LHCN-M2 (cell line): ENCODE measurements at regions not wholly inside any gene's neighbourhood (a gene's known extent, or its start where the extent isn't known, plus 50 kb on each side); places are given as distances from the start of the nearest gene placed in this dataset.
"Not testable (repeated sequence)": the region's sequence is repeated elsewhere in the genome, so short reads cannot be mapped to it uniquely, and the experiment has no call there.

Experiments
- DNase-seq: peaks from one replicate; pipeline ENCODE4 v3.0.0-alpha.2; 2012; ENCODE audit warnings: low read depth

DNA sequence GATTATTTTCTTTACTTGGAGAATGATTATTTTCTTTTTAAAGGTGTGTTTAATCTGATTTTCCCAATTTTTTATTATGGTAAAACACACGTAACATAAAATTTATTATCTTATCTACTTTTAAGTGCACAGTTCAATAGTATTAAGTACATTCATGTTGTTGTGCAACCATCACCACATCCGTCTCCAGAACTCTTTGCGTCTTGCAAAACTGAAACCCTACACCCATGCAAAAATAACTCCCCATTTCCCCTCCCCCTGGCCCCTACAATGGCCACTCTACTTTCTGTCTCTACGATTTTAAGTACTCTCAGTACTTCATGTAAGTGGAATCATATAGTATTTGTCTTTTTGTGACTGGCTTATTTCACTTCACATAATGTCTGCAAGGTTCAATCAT lies 230.7 kb downstream of the SATB1 start:
- DNase-seq, result peak; percentile 22

- no peak for DNase-seq
These were observed 234.5 kb downstream of the SATB1 start for GRCh38 chr3:18190646-18191045.

DNA sequence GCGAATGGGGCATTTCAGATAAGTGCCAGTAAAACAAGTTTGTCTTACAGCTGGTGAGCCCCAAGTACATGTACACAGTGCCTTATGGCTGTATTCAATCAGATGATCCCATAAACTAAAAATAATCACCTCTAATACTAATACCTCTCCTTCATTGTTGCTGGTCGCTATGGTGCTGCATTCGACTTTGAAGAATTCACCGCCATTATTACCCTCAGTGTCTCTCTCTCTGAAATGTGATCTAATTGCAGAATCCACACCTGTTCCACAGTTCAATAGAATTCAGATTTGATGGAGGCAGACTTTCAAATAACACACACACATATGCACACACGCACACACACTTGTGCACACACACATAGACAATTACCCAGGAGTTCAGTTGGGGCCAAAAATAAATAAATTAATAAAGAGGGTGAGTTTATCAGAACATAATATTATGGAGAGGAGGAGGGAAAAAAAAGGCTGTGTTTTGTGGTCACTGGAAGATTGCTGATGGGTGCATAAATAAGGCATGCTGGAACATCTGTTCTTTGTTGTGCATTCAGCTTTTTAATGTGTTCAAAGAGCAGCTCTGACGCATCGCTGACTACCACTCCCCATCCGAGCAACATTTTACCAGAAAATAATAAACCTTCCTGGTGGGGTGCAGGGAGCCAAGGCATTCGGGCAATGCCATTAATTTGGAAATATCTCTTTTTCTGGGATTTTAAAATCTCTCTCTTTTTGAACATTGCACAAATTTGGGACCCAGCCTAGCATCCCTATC lies 235.7 kb downstream of the SATB1 start:
- DNase-seq, result peak; percentile 81

GRCh38 chr3:18188491-18188890 lies 236.6 kb downstream of the SATB1 start:
- DNase-seq, result peak; percentile 15

DNA sequence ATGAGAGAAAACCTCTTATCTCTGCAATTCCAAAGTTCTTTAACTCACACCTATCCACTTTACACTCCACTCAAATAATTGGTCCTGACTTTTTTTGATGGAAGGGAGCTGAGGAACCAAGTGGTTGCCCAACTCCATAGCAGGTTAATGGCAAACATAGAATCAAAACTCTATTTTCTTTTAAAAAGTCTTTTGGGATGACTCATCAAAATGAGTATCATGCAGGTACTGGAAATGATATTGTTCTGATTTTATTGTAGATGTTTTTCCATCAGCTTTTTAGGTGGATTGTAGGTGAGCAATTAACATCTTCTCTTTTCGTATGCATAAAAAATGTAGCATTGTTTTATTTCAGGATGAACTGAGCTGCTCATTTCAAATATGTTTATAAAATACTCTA lies 239.5 kb downstream of the SATB1 start:
- DNase-seq, result no peak

DNA sequence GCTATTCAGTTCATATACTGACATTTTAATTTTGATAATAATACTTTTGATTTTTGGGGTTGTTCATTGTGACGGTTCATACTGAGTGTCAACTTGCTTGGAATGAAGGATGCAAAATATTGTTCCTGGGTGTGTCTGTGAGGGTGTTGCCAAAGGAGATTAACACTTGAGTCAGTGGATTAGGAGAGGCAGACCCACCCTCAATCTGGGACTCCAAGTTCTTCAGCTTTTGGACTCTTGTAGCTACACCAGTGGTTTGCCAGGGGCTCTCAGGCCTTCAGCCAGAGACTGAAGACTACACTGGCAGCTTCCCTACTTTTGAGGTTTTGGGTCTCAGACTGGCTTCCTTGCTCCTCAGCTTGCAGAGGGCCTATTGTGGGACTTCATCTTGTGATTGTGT lies 242.2 kb downstream of the SATB1 start:
- not testable (repeated sequence) for DNase-seq

- DNase-seq, result no peak
These were observed 245.6 kb downstream of the SATB1 start for GRCh38 chr3:18179521-18179920.

DNA sequence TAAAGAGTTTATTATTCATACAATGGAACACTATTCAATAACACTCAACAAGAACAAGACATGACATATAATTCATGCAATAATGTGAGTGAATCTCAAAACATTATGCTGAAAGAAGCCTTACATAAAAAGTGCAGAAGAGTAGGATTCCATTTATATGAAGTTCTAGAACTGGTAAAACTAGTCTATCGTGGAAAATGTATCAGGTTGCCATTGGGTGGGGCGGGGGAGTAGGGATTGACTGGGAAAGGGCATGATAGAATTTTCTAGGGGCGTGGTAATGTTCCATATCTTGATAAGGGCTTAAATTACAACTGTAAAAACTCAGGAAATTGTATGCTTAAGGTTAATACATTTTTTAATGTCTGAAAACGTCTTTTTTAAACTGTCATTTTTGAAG lies 247.9 kb downstream of the SATB1 start:
- DNase-seq, result no peak

GRCh38 chr3:18173891-18174290 lies 251.2 kb downstream of the SATB1 start:
- not testable (repeated sequence) for DNase-seq

GRCh38 chr3:18159681-18160080 lies 265.5 kb downstream of the SATB1 start:
- no peak for DNase-seq

DNA sequence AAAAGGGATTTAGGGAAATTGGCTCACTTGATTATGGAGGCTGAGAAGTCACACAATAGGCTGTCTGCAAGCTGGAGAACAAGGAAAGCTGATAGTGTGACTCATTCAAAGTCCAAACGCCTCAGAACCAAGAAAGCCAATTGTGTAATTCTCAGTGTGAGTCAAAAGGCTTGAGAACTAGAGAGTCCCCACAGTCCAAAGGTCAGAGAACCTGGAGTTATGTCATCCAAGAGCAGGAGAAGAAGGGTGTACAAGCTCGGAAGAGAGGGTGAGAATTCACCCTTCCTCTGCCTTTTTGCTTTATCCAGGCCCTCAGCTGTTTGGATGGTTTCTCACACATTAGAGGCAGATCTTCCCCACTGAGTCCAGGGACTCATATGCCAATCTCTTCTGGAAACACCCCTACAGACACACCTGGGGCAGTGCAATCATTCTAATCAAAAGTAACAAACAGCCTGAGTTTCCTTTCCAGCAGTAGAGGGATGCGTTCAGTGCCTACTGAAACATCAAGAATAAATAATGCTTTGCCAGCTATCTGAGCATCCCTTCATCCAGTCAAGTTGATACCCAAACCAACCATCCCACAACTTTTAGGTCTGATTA lies 271.5 kb downstream of the SATB1 start:
- peak; percentile 92 for DNase-seq

GRCh38 chr3:18151199-18151598 lies 273.9 kb downstream of the SATB1 start:
- no peak for DNase-seq

- DNase-seq, result no peak
These were observed 275.2 kb downstream of the SATB1 start for GRCh38 chr3:18149935-18150334.

DNA sequence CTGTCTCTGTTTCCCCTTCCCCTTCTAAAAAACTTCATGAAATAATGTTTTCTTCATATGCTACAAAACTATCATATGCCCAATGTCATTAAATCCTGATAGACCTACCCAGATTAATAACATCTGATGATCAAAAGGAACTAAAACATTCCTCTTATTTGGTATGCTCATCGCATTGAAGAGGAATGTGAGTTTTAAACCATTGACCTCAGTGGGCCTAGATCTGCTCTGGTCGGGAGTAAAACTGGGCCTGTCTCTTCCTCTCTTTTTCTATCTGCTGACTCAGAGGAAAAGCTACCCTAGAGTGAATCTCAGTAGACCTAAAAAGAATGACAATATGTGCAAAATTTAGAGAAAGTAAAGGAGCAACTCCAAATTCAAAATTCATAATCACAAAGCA lies 275.8 kb downstream of the SATB1 start:
- DNase-seq, result no peak

- DNase-seq, result no peak
These were observed 280.6 kb downstream of the SATB1 start for GRCh38 chr3:18144571-18144970.

- DNase-seq, result no peak
These were observed 281.8 kb downstream of the SATB1 start for GRCh38 chr3:18143258-18143780.

- DNase-seq, result no peak
These were observed 287.2 kb downstream of the SATB1 start for GRCh38 chr3:18137958-18138357.

GRCh38 chr3:18135060-18135814 lies 289.9 kb downstream of the SATB1 start:
- DNase-seq, result peak; percentile 29

DNA sequence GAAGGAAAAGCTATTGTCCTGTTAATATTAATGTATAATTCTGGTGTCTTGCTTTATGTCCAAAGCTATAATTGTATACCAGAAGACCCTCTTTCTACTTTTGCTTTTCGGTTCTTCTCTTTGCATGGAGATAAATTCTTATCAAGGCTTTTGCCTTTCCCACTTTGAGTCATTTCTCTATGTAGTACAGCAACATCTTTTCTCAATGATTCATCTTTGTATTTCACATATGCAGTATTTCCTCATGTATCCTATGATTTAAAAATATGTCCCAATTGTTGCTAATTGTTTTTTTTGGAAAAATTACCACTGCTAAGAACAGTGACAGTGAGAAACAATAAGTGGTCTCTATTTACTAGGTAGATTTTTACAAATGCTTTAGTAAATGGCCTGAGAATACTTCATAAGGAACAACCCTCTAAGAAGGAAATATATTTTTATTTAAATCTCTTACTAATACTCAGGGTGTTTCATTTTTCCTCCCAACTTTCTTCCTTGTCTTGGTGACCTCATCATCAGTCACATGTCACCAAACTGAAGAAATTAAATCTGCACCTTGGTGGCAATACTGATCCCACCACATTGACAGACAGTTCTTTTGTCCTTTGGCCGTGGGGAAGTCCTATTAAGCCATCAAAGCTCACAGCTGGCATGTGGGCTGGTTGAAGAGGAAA lies 290.6 kb downstream of the SATB1 start:
- peak; percentile 74 for DNase-seq

GRCh38 chr3:18132991-18133390 lies 292.1 kb downstream of the SATB1 start:
- DNase-seq, result no peak

DNA sequence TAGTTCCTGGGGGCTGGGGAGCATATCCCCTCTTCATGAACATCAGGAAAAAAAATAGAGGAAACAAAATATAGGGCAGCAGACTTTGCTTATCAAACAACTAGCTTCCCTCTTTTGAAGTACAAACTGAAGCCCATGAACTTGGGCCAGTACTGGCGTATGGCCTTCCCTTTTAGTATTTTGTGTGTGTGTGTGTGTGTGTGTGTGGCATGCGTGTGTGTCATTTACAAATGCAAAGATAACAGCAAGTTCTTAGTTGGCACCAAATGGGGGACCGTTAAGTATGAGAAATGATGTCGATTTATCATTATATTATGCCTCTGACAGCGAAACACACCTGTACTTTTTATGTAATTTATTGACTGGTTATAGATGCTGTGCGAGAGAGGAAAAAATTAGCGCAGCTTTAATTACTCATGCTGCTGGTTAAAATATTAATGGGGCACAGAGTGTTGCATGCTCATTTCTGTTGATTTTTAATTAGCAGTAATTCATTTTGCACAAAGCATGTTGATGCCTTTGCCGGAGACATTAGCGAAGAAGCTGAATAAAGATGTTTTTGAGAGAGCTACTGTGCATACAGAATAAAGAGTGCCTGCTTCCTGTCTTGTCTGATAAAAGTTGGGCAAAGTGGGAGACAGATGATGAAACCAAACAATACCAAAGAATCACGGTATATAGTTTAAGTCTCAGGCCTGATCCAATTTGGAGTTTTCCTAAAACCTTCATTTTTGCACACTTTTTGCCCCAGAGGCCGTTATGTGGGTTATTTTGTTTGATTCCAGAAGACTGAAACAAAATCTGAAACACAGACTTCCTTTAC lies 297.1 kb downstream of the SATB1 start:
- no peak for DNase-seq
